ENCODE measurements at regions not wholly inside any gene's neighbourhood (a gene's known extent, or its start where the extent isn't known, plus 50 kb on each side); places are given as distances from the start of the nearest gene placed in this dataset.

- TF ChIP-seq POLR2AphosphoS5 (IDR thresholded peaks at IDR 0.05) (no peak), REST (IDR thresholded peaks at IDR 0.05; ENCODE audit: borderline replicate concordance) (no peak), CTCF (IDR thresholded peaks at IDR 0.05; ENCODE audit: poor library complexity, severe bottlenecking) (no peak)
Observed at GRCh38 chr13:71144883-71145282, 722.1 kb downstream of the DACH1 start.

All from neural cell (in vitro differentiated cells).